MG63 (cell line): ENCODE measurements at regions not wholly inside any gene's neighbourhood (a gene's known extent, or its start where the extent isn't known, plus 50 kb on each side); places are given as distances from the start of the nearest gene placed in this dataset.

Experiments
- DNase-seq: peaks from one replicate; pipeline ENCODE4 v3.0.0-alpha.2; 2020
- H3K27me3 ChIP-seq: fragments of 250-450 bp; sonication (Bioruptor Pico); 2 replicates; pipeline ENCODE4 v1.5.1; 2020; ENCODE audit warnings: mild to moderate bottlenecking, moderate library complexity
- H3K36me3 ChIP-seq: fragments of 250-450 bp; sonication (Bioruptor Pico); 2 replicates; pipeline ENCODE4 v1.5.1; 2020; ENCODE audit warnings: mild to moderate bottlenecking, moderate library complexity
- H3K4me3 ChIP-seq: fragments of 250-450 bp; sonication (Bioruptor Pico); 2 replicates; pipeline ENCODE4 v1.5.1; 2020; ENCODE audit warnings: mild to moderate bottlenecking, moderate library complexity
- H3K9me3 ChIP-seq: fragments of 250-450 bp; sonication (Bioruptor Pico); 2 replicates; pipeline ENCODE4 v1.5.1; 2020; ENCODE audit warnings: mild to moderate bottlenecking, moderate library complexity

- no peak for DNase-seq
- no peaks in the 10 kb centered on the region for H3K27me3 ChIP-seq
- no peak overlapping the region for H3K4me3 ChIP-seq
- no peaks in the 10 kb centered on the region for H3K36me3 ChIP-seq
- no peaks in the 10 kb centered on the region for H3K9me3 ChIP-seq
Observed at GRCh38 chr9:80218328-80218727, 646.6 kb downstream of the TLE4 start.

GRCh38 chr9:80213613-80214012 is 641.8 kb downstream of the TLE4 start:
- DNase-seq = no peak

GRCh38 chr9:80208696-80209095 is 636.9 kb downstream of the TLE4 start:
- Histone ChIP-seq H3K27me3 (no peaks in the 10 kb centered on the region), H3K4me3 (no peak overlapping the region), H3K9me3 (no peaks in the 10 kb centered on the region), H3K36me3 (no peaks in the 10 kb centered on the region)
- DNase-seq = no peak

More at GRCh38 chr9:80213613-80214012, 641.8 kb downstream of the TLE4 start:
- Histone ChIP-seq H3K27me3 (no peaks in the 10 kb centered on the region), H3K9me3 (no peaks in the 10 kb centered on the region), H3K4me3 (no peak overlapping the region), H3K36me3 (no peaks in the 10 kb centered on the region)

GRCh38 chr9:80204054-80204453 is 632.3 kb downstream of the TLE4 start:
- H3K9me3 ChIP-seq = no peaks in the 10 kb centered on the region
- H3K36me3 ChIP-seq = no peaks in the 10 kb centered on the region
- H3K4me3 ChIP-seq = no peak overlapping the region
- no peaks in the 10 kb centered on the region for H3K27me3 ChIP-seq
- no peak for DNase-seq

GRCh38 chr9:80197661-80198060 is 625.9 kb downstream of the TLE4 start:
- no peak for DNase-seq
- no peaks in the 10 kb centered on the region for H3K27me3 ChIP-seq

GRCh38 chr9:80191108-80191507 is 619.3 kb downstream of the TLE4 start:
- Histone ChIP-seq H3K4me3 (no peak overlapping the region), H3K36me3 (no peaks in the 10 kb centered on the region), H3K27me3 (no peaks in the 10 kb centered on the region), H3K9me3 (no peaks in the 10 kb centered on the region)
- DNase-seq = no peak

More at GRCh38 chr9:80197661-80198060, 625.9 kb downstream of the TLE4 start:
- Histone ChIP-seq H3K4me3 (no peak overlapping the region), H3K9me3 (no peaks in the 10 kb centered on the region), H3K36me3 (no peaks in the 10 kb centered on the region)

GRCh38 chr9:80188579-80188978 is 616.8 kb downstream of the TLE4 start:
- no peak for DNase-seq
- H3K4me3 ChIP-seq = no peak overlapping the region

GRCh38 chr9:80185112-80185738 is 613.5 kb downstream of the TLE4 start:
- no peaks in the 10 kb centered on the region for H3K27me3 ChIP-seq
- no peak for DNase-seq
- H3K4me3 ChIP-seq = no peak overlapping the region
- H3K9me3 ChIP-seq = no peaks in the 10 kb centered on the region
- H3K36me3 ChIP-seq = no peaks in the 10 kb centered on the region

More at GRCh38 chr9:80188579-80188978, 616.8 kb downstream of the TLE4 start:
- H3K36me3 ChIP-seq = no peaks in the 10 kb centered on the region
- H3K27me3 ChIP-seq = no peaks in the 10 kb centered on the region
- H3K9me3 ChIP-seq = no peaks in the 10 kb centered on the region

GRCh38 chr9:80177949-80178480 is 606.2 kb downstream of the TLE4 start:
- H3K27me3 ChIP-seq = no peaks in the 10 kb centered on the region
- no peak for DNase-seq
- no peak overlapping the region for H3K4me3 ChIP-seq
- H3K36me3 ChIP-seq = no peaks in the 10 kb centered on the region
- no peaks in the 10 kb centered on the region for H3K9me3 ChIP-seq

GRCh38 chr9:80175286-80176150 is 603.8 kb downstream of the TLE4 start:
- DNase-seq = no peak
- Histone ChIP-seq H3K9me3 (no peaks in the 10 kb centered on the region), H3K27me3 (no peaks in the 10 kb centered on the region), H3K4me3 (no peak overlapping the region), H3K36me3 (no peaks in the 10 kb centered on the region)

- Histone ChIP-seq H3K27me3 (no peaks in the 10 kb centered on the region), H3K36me3 (no peaks in the 10 kb centered on the region), H3K9me3 (no peaks in the 10 kb centered on the region), H3K4me3 (no peak overlapping the region)
- DNase-seq = no peak
Observed at GRCh38 chr9:80163889-80164288, 592.1 kb downstream of the TLE4 start.

GRCh38 chr9:80158554-80159170 is 586.9 kb downstream of the TLE4 start:
- Histone ChIP-seq H3K27me3 (no peaks in the 10 kb centered on the region), H3K36me3 (no peaks in the 10 kb centered on the region), H3K4me3 (no peak overlapping the region), H3K9me3 (no peaks in the 10 kb centered on the region)
- DNase-seq = no peak

- Histone ChIP-seq H3K4me3 (no peak overlapping the region), H3K36me3 (no peaks in the 10 kb centered on the region), H3K9me3 (no peaks in the 10 kb centered on the region), H3K27me3 (no peaks in the 10 kb centered on the region)
- no peak for DNase-seq
Observed at GRCh38 chr9:80158131-80158530, 586.4 kb downstream of the TLE4 start.

GRCh38 chr9:80157561-80157983 is 585.8 kb downstream of the TLE4 start:
- Histone ChIP-seq H3K9me3 (no peaks in the 10 kb centered on the region), H3K36me3 (no peaks in the 10 kb centered on the region), H3K27me3 (no peaks in the 10 kb centered on the region), H3K4me3 (no peak overlapping the region)
- no peak for DNase-seq

GRCh38 chr9:80156756-80157472 is 585.1 kb downstream of the TLE4 start:
- Histone ChIP-seq H3K4me3 (no peak overlapping the region), H3K36me3 (no peaks in the 10 kb centered on the region), H3K27me3 (no peaks in the 10 kb centered on the region), H3K9me3 (no peaks in the 10 kb centered on the region)
- DNase-seq = no peak

- Histone ChIP-seq H3K36me3 (no peaks in the 10 kb centered on the region), H3K4me3 (no peak overlapping the region), H3K9me3 (no peaks in the 10 kb centered on the region), H3K27me3 (no peaks in the 10 kb centered on the region)
- DNase-seq = no peak
Observed at GRCh38 chr9:80156262-80156661, 584.5 kb downstream of the TLE4 start.

- no peak overlapping the region for H3K4me3 ChIP-seq
- no peaks in the 10 kb centered on the region for H3K9me3 ChIP-seq
- H3K36me3 ChIP-seq = no peaks in the 10 kb centered on the region
- H3K27me3 ChIP-seq = no peaks in the 10 kb centered on the region
- DNase-seq = no peak
Observed at GRCh38 chr9:80147866-80148265, 576.1 kb downstream of the TLE4 start.
